ENCODE measurements at regions not wholly inside any gene's neighbourhood (a gene's known extent, or its start where the extent isn't known, plus 50 kb on each side); places are given as distances from the start of the nearest gene placed in this dataset.

GRCh38 chrX:122934131-122934530 is 249.9 kb upstream of the GRIA3 start:
- TF ChIP-seq CTCF (IDR thresholded peaks at IDR 0.05; ENCODE audit: low read length) (no peak), EZH2 (optimal IDR thresholded peaks at IDR 0.05; ENCODE audit: low read depth, low read length) (no peak)
